GM23248 (cell line): ENCODE measurements at regions not wholly inside any gene's neighbourhood (a gene's known extent, or its start where the extent isn't known, plus 50 kb on each side); places are given as distances from the start of the nearest gene placed in this dataset.
A peak's percentile ranks its signal among the peaks of the same experiment; 100 is the strongest.

Source experiments
- DNase-seq: peaks from one replicate; pipeline ENCODE4 v3.0.0-alpha.2; 2015
- H2AFZ ChIP-seq: fragments of 200-600 bp; sonication (generic); 2 replicates; pipeline ENCODE4 v1.6.1; 2016; ENCODE audit warnings: antibody characterized with exemption
- H3F3A ChIP-seq: fragments of 200-600 bp; sonication (generic); 2 replicates; pipeline ENCODE4 v1.6.1; 2016; ENCODE audit warnings: mild to moderate bottlenecking, antibody characterized with exemption, mixed run types; ENCODE audit not compliant: insufficient read depth
- H3K27ac ChIP-seq: fragments of 200-600 bp; sonication (generic); 2 replicates; pipeline ENCODE4 v1.5.1; 2016; ENCODE audit warnings: mild to moderate bottlenecking
- H3K27me3 ChIP-seq: fragments of 200-600 bp; sonication (generic); replicated peaks from 2 replicates; pipeline ENCODE4 v1.6.1; 2016; ENCODE audit warnings: mild to moderate bottlenecking; ENCODE audit not compliant: insufficient read depth
- H3K36me3 ChIP-seq: fragments of 200-600 bp; sonication (generic); 2 replicates; pipeline ENCODE4 v1.6.1; 2016; ENCODE audit warnings: low read depth, mild to moderate bottlenecking
- H3K4me1 ChIP-seq: fragments of 200-600 bp; sonication (generic); 2 replicates; pipeline ENCODE4 v1.6.1; 2016; ENCODE audit warnings: mild to moderate bottlenecking; ENCODE audit not compliant: insufficient read depth
- H3K4me2 ChIP-seq: fragments of 200-600 bp; sonication (generic); one replicate; pipeline ENCODE4 v1.6.1; 2016; ENCODE audit warnings: mild to moderate bottlenecking; ENCODE audit not compliant: unreplicated experiment
- H3K4me3 ChIP-seq: fragments of 200-600 bp; sonication (generic); 2 replicates; pipeline ENCODE4 v1.5.1; 2016; ENCODE audit warnings: mild to moderate bottlenecking
- H3K79me2 ChIP-seq: fragments of 200-600 bp; sonication (generic); 2 replicates; pipeline ENCODE4 v1.6.1; 2016; ENCODE audit warnings: mild to moderate bottlenecking; ENCODE audit not compliant: insufficient read depth
- H3K9ac ChIP-seq: fragments of 200-600 bp; sonication (generic); 2 replicates; pipeline ENCODE4 v1.6.1; 2016; ENCODE audit warnings: mild to moderate bottlenecking
- H3K9me2 ChIP-seq: fragments of 200-600 bp; sonication (generic); 2 replicates; pipeline ENCODE4 v1.6.1; 2016; ENCODE audit warnings: mixed run types, mild to moderate bottlenecking, moderate library complexity; ENCODE audit not compliant: insufficient read depth
- H3K9me3 ChIP-seq: fragments of 200-600 bp; sonication (generic); one replicate; pipeline ENCODE4 v1.6.1; 2017; ENCODE audit warnings: low read depth
- H4K20me1 ChIP-seq: fragments of 200-600 bp; sonication (generic); 2 replicates; pipeline ENCODE4 v1.6.0; 2016; ENCODE audit not compliant: insufficient read depth
- EZH2 ChIP-seq: fragments of 200-600 bp; sonication (generic); IDR thresholded peaks from 2 replicates; pipeline ENCODE4 v1.6.1; 2018; ENCODE audit warnings: antibody characterized with exemption, mild to moderate bottlenecking; ENCODE audit not compliant: insufficient read depth, poor library complexity, severe bottlenecking
- EZH2phosphoT487 ChIP-seq: fragments of 200-600 bp; sonication (generic); IDR thresholded peaks from 2 replicates; pipeline ENCODE4 v1.6.1; 2018; ENCODE audit warnings: antibody characterized with exemption, moderate library complexity, mild to moderate bottlenecking, low read depth; ENCODE audit not compliant: insufficient read depth
- WGBS, 2 experiments: methylation state at CpG; one replicate each; pipeline ENCODE4 v1.1.6; 2015 to 2017; ENCODE audit warnings: low lambda C conversion rate in 2 of 2, low coverage in 1 of 2; ENCODE audit errors: missing lambda C conversion rate in 2 of 2; 5-methylcytosine and 5-hydroxymethylcytosine counted together
- in situ Hi-C: fragments of 300-500 bp; cut with MboI; formaldehyde crosslinking; loops from 2 replicates; pipeline ENCODE4 v1.15.0; 2020

GRCh38 chr3:43191116-43191515, 85.2 kb upstream of the POMGNT2 start:
- Histone ChIP-seq H3K4me2 (peak overlapping the region; percentile 33), H3K79me2 (no peaks in the 10 kb centered on the region), H3K9me2 (no peaks in the 10 kb centered on the region), H3K9ac (peak overlapping the region; percentile 26; the same call in 1 of the 2 replicates), H3K4me1 (peaks cover 26% of the 10 kb centered on the region), H2AFZ (peak overlapping the region; percentile 56), H3K9me3 (no peaks in the 10 kb centered on the region), H3K4me3 (peak overlapping the region; percentile 14; the same call in 1 of the 2 replicates), H3K36me3 (no peaks in the 10 kb centered on the region), H4K20me1 (no peaks in the 10 kb centered on the region), H3K27ac (peak overlapping the region; percentile 68), H3F3A (peaks cover 9% of the 10 kb centered on the region), H3K27me3 (peaks cover 7% of the 10 kb centered on the region; the same call in 1 of the 2 replicates)
- no peak for DNase-seq
- 50 to 51% methylated on average over 6 of the region's 6 CpGs for WGBS, 2 experiments
- in situ Hi-C loops = no loop called here
- TF ChIP-seq EZH2phosphoT487 (no peak), EZH2 (no peak)

GRCh38 chr3:43190670-43191069, 84.8 kb upstream of the POMGNT2 start:
- H3K4me2 ChIP-seq = peak overlapping the region; percentile 33

DNA sequence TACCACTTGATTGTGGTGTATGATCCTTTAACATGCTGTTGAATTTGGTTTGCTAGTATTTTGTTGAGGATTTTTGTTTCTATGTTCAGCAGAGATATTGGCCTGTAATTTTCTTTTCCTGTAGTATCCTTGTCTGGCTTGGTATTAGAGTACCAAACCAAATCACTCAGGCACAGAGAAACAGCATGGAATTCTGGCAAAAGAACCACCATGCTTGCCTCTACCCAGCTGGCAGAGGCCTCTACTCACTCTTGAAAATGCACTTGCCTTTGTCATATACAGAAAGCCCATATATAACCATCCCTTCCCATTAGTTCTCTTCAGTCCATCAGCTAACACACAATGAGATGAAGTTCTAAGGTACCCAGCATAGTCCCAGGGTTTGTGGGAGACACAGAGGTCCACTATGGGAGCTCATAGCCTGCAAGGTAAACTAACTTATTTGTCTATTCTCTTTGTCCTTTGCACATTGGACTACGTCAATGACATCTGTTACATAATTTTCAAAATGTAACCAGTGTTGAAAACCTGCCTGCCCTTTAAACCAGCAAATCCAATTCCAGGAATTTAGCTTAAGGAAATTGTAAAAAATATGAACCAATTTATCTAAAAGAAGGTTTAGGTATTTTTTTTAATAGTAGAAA, 82.1 kb upstream of the POMGNT2 start:
- Histone ChIP-seq H3K9me3 (no peaks in the 10 kb centered on the region), H4K20me1 (no peaks in the 10 kb centered on the region), H3K9me2 (no peaks in the 10 kb centered on the region), H3K9ac (no peak overlapping the region), H3K36me3 (no peaks in the 10 kb centered on the region), H3F3A (peaks cover 9% of the 10 kb centered on the region), H3K27ac (no peak overlapping the region), H3K79me2 (no peaks in the 10 kb centered on the region), H3K4me1 (peaks cover 31% of the 10 kb centered on the region), H3K4me3 (no peak overlapping the region), H3K4me2 (no peak overlapping the region), H3K27me3 (no peaks in the 10 kb centered on the region), H2AFZ (no peak overlapping the region)
- TF ChIP-seq EZH2phosphoT487 = no peak
- TF ChIP-seq EZH2 = no peak
- in situ Hi-C loops = no loop called here
- DNase-seq = no peak
- WGBS, 2 experiments = 83 to 90% methylated on average over 1 of the region's 1 CpG

More at GRCh38 chr3:43190670-43191069, 84.8 kb upstream of the POMGNT2 start:
- H3K79me2 ChIP-seq = no peaks in the 10 kb centered on the region
- H3K27me3 ChIP-seq = 0 out of 2 replicates have a peak, but pooled peaks cover 3% of the 10 kb centered on the region
- peaks cover 9% of the 10 kb centered on the region for H3F3A ChIP-seq
- H3K36me3 ChIP-seq = no peaks in the 10 kb centered on the region
- H3K27ac ChIP-seq = peak overlapping the region; percentile 68
- no peaks in the 10 kb centered on the region for H3K9me3 ChIP-seq
- 2 to 7% methylated on average over 5 of the region's 5 CpGs for WGBS, 2 experiments
- peaks cover 27% of the 10 kb centered on the region for H3K4me1 ChIP-seq
- H3K9ac ChIP-seq = peak overlapping the region; percentile 26
- in situ Hi-C loops = no loop called here
- peak overlapping the region; percentile 14; the same call in 1 of the 2 replicates for H3K4me3 ChIP-seq
- peak; percentile 75 for DNase-seq
- no peaks in the 10 kb centered on the region for H3K9me2 ChIP-seq
- H2AFZ ChIP-seq = peak overlapping the region; percentile 56
- H4K20me1 ChIP-seq = no peaks in the 10 kb centered on the region
- TF ChIP-seq EZH2phosphoT487 (no peak), EZH2 (no peak)

- no peak for DNase-seq
- Histone ChIP-seq H3K4me2 (no peak overlapping the region), H3K9me3 (no peaks in the 10 kb centered on the region), H3K9me2 (no peaks in the 10 kb centered on the region), H3K79me2 (no peaks in the 10 kb centered on the region), H2AFZ (no peak overlapping the region), H3K4me1 (peaks cover 26% of the 10 kb centered on the region), H3F3A (peaks cover 7% of the 10 kb centered on the region), H3K9ac (no peak overlapping the region), H3K36me3 (no peaks in the 10 kb centered on the region), H3K4me3 (no peak overlapping the region), H3K27ac (no peak overlapping the region), H3K27me3 (no peaks in the 10 kb centered on the region), H4K20me1 (no peaks in the 10 kb centered on the region)
- WGBS, 2 experiments = 84 to 92% methylated on average over 8 of the region's 8 CpGs
- in situ Hi-C loops = no loop called here
- no peak for TF ChIP-seq EZH2
- no peak for TF ChIP-seq EZH2phosphoT487
These were observed 80.1 kb upstream of the POMGNT2 start for GRCh38 chr3:43185983-43186314.
